IMR-90 (cell line): ENCODE measurements at regions not wholly inside any gene's neighbourhood (a gene's known extent, or its start where the extent isn't known, plus 50 kb on each side); places are given as distances from the start of the nearest gene placed in this dataset.

Source experiments
- ATAC-seq: fragments of 200-7000 bp; cut with Tn5 transposase; 2 replicates; pipeline ENCODE4 v1.9.1; 2020; ENCODE audit warnings: low read depth, mild to moderate bottlenecking, moderate library complexity
- BruUV-seq: library from RNA; stranded (reverse); fragments of 400-500 nt; replicated peaks from 2 replicates; lab custom pipeline; 2021; lab: Mats Ljungman, UMichigan
- CTCF ChIA-PET: fragments of 300-600 bp; formaldehyde crosslinking; extraction: SDS; loops from one replicate; lab custom pipeline; 2021; ENCODE audit warnings: antibody characterized with exemption; lab: Yijun Ruan, JAX
- POLR2A ChIA-PET: fragments of 300-600 bp; sonication (Branson Sonifier 250); formaldehyde crosslinking; loops from one replicate; lab custom pipeline; 2022; ENCODE audit warnings: antibody characterized with exemption; ENCODE audit not compliant: unreplicated experiment; lab: Charles Lee
- DNase-seq: peaks from one replicate; pipeline ENCODE4 v3.0.0; 2013
- H2AFZ ChIP-seq: replicated peaks from 2 replicates; pipeline ENCODE3; 2013; ENCODE audit warnings: low read length, mild to moderate bottlenecking; ENCODE audit not compliant: poor library complexity
- H2AK5ac ChIP-seq: 2 replicates; pipeline ENCODE4 v1.6.1; 2013; ENCODE audit warnings: low read depth, low read length, inconsistent platforms
- H2AK9ac ChIP-seq: replicated peaks from 2 replicates; pipeline ENCODE3; 2013; ENCODE audit warnings: mild to moderate bottlenecking, low read depth, low read length, moderate library complexity; ENCODE audit not compliant: poor library complexity
- H2BK120ac ChIP-seq: 2 replicates; pipeline ENCODE4 v1.6.1; 2013; ENCODE audit warnings: low read depth, low read length, inconsistent platforms
- H2BK15ac ChIP-seq: 3 replicates; pipeline ENCODE4 v1.6.1; 2013; ENCODE audit warnings: low read depth, low read length, inconsistent platforms
- H2BK20ac ChIP-seq: 2 replicates; pipeline ENCODE4 v1.6.1; 2013; ENCODE audit warnings: low read depth, mild to moderate bottlenecking, inconsistent platforms, low read length, moderate library complexity
- H2BK5ac ChIP-seq: 2 replicates; pipeline ENCODE4 v1.6.1; 2013; ENCODE audit warnings: mild to moderate bottlenecking, low read depth, low read length, inconsistent platforms; ENCODE audit not compliant: poor library complexity, severe bottlenecking
- H3K14ac ChIP-seq: replicated peaks from 2 replicates; pipeline ENCODE4 v1.6.1; 2013; ENCODE audit warnings: low read depth, low read length, inconsistent platforms
- H3K18ac ChIP-seq: 2 replicates; pipeline ENCODE4 v1.6.1; 2013; ENCODE audit warnings: low read depth, low read length, control low read depth
- H3K23ac ChIP-seq: 2 replicates; pipeline ENCODE4 v1.6.1; 2013; ENCODE audit warnings: low read depth, low read length, inconsistent platforms
- H3K27ac ChIP-seq: 2 replicates; pipeline ENCODE4 v1.5.1; 2013; ENCODE audit warnings: mild to moderate bottlenecking, control low read depth, low read length; ENCODE audit not compliant: insufficient read depth
- H3K27me3 ChIP-seq: 2 replicates; pipeline ENCODE4 v1.6.1; 2013; ENCODE audit warnings: low read length; ENCODE audit not compliant: control insufficient read depth, insufficient read depth
- H3K36me3 ChIP-seq: 2 replicates; pipeline ENCODE4 v1.6.1; 2013; ENCODE audit warnings: low read length, mixed read lengths; ENCODE audit not compliant: control insufficient read depth, insufficient read depth
- H3K4ac ChIP-seq: 2 replicates; pipeline ENCODE4 v1.6.1; 2013; ENCODE audit warnings: low read depth, low read length, inconsistent platforms
- H3K4me1 ChIP-seq: 2 replicates; pipeline ENCODE4 v1.6.1; 2013; ENCODE audit warnings: low read length, mixed read lengths; ENCODE audit not compliant: control insufficient read depth, insufficient read depth
- H3K4me2 ChIP-seq: 2 replicates; pipeline ENCODE4 v1.6.1; 2013; ENCODE audit warnings: low read depth, mild to moderate bottlenecking, control low read depth, low read length, moderate library complexity
- H3K4me3 ChIP-seq: 2 replicates; pipeline ENCODE4 v1.5.1; 2013; ENCODE audit warnings: low read depth, mild to moderate bottlenecking, control low read depth, low read length, moderate library complexity; ENCODE audit not compliant: insufficient read depth
- H3K56ac ChIP-seq: 2 replicates; pipeline ENCODE4 v1.6.1; 2013; ENCODE audit warnings: low read length, inconsistent platforms; ENCODE audit not compliant: insufficient read depth; ENCODE audit errors: extremely low read depth
- H3K79me1 ChIP-seq, 2 experiments: 2 replicates each; pipeline ENCODE4 v1.6.1; 2013; ENCODE audit warnings: low read length in 2 of 2, inconsistent platforms in 1 of 2, low read depth in 1 of 2
- H3K9ac ChIP-seq: 2 replicates; pipeline ENCODE4 v1.6.1; 2013; ENCODE audit warnings: low read depth, low read length, control low read depth
- H3K9me1 ChIP-seq: 2 replicates; pipeline ENCODE4 v1.6.1; 2013; ENCODE audit warnings: low read length, inconsistent platforms; ENCODE audit not compliant: insufficient read depth
- H3K9me3 ChIP-seq: 2 replicates; pipeline ENCODE4 v1.6.1; 2013; ENCODE audit warnings: low read length; ENCODE audit not compliant: control insufficient read depth, insufficient read depth
- H4K20me1 ChIP-seq: 2 replicates; pipeline ENCODE4 v1.6.1; 2013; ENCODE audit warnings: low read length, inconsistent platforms; ENCODE audit not compliant: insufficient read depth
- H4K5ac ChIP-seq: 2 replicates; pipeline ENCODE4 v1.6.1; 2013; ENCODE audit warnings: mild to moderate bottlenecking, low read depth, low read length, control low read depth
- H4K8ac ChIP-seq, 2 experiments: 2 replicates each; pipeline ENCODE4 v1.6.1; 2013; ENCODE audit warnings: low read depth in 2 of 2, low read length in 2 of 2, control low read depth in 1 of 2, inconsistent platforms in 1 of 2
- H4K91ac ChIP-seq: 2 replicates; pipeline ENCODE4 v1.6.1; 2013; ENCODE audit warnings: low read depth, low read length, inconsistent platforms; ENCODE audit not compliant: insufficient read depth
- BHLHE40 ChIP-seq: fragments of 150-350 bp; IDR thresholded peaks from 2 replicates; pipeline ENCODE4 v1.6.1; 2016; ENCODE audit warnings: mild to moderate bottlenecking, low read depth, low read length
- CEBPB ChIP-seq: IDR thresholded peaks from 2 replicates; pipeline ENCODE4 v1.6.1; 2012; ENCODE audit warnings: low read depth, low read length, improper control_type of control experiment
- CHD1 ChIP-seq: IDR thresholded peaks from 2 replicates; pipeline ENCODE4 v1.6.1; 2012; ENCODE audit warnings: low read depth, low read length, improper control_type of control experiment
- FOS ChIP-seq: fragments of 150-350 bp; IDR thresholded peaks from 2 replicates; pipeline ENCODE4 v1.6.1; 2016; ENCODE audit warnings: low read depth, low read length
- MAFK ChIP-seq: IDR thresholded peaks from 2 replicates; pipeline ENCODE4 v1.6.1; 2012; ENCODE audit warnings: low read depth, low read length, improper control_type of control experiment
- MAZ ChIP-seq: IDR thresholded peaks from 2 replicates; pipeline ENCODE4 v1.6.1; 2012; ENCODE audit warnings: low read depth, mild to moderate bottlenecking, low read length, improper control_type of control experiment, moderate library complexity, borderline replicate concordance
- MXI1 ChIP-seq: IDR thresholded peaks from 2 replicates; pipeline ENCODE4 v1.6.1; 2012; ENCODE audit warnings: low read depth, mild to moderate bottlenecking, low read length, moderate library complexity, borderline replicate concordance
- NFE2L2 ChIP-seq: fragments of 150-350 bp; IDR thresholded peaks from 2 replicates; pipeline ENCODE4 v1.6.1; 2016; ENCODE audit warnings: low read depth, mild to moderate bottlenecking, low read length
- POLR2A ChIP-seq: IDR thresholded peaks from 2 replicates; pipeline ENCODE4 v1.6.1; 2012; ENCODE audit warnings: mild to moderate bottlenecking, low read depth, low read length
- RAD21 ChIP-seq: IDR thresholded peaks from 2 replicates; pipeline ENCODE4 v1.6.1; 2012; ENCODE audit warnings: low read length, improper control_type of control experiment
- RCOR1 ChIP-seq: IDR thresholded peaks from 2 replicates; pipeline ENCODE4 v1.6.1; 2012; ENCODE audit warnings: mild to moderate bottlenecking, low read length, improper control_type of control experiment; ENCODE audit not compliant: insufficient replicate concordance
- RFX5 ChIP-seq: IDR thresholded peaks from 2 replicates; pipeline ENCODE4 v1.8.0; 2012; ENCODE audit warnings: low read depth, mild to moderate bottlenecking, low read length, moderate library complexity
- SMC3 ChIP-seq: fragments of 150-350 bp; IDR thresholded peaks from 2 replicates; pipeline ENCODE4 v1.6.1; 2016; ENCODE audit warnings: low read depth, mild to moderate bottlenecking, antibody characterized with exemption, low read length, moderate library complexity
- WGBS, 2 experiments: methylation state at CpG; one replicate each; pipeline versions ENCODE4 v1.1.5 to v1.1.7; 2013; ENCODE audit warnings: missing lambda C conversion rate in 2 of 2; ENCODE audit not compliant: insufficient read length in 1 of 2; ENCODE audit errors: extremely low coverage in 2 of 2; 5-methylcytosine and 5-hydroxymethylcytosine counted together
- dilution Hi-C: fragments of 300-500 bp; cut with HindIII; formaldehyde crosslinking; loops from one replicate; pipeline ENCODE4 v1.14.3; 2018; ENCODE audit warnings: low sequenced_read_pairs; ENCODE audit not compliant: unreplicated experiment
- in situ Hi-C: fragments of 300-500 bp; cut with MboI; formaldehyde crosslinking; loops from 3 replicates; pipeline ENCODE4 v1.14.3; 2019; ENCODE audit warnings: low sequenced_read_pairs, inconsistent platforms, mixed read lengths
- intact Hi-C: fragments of 100-400 bp; cut with micrococcal nuclease; formaldehyde crosslinking; loops from 2 replicates; pipeline ENCODE4 v1.10.0; 2022
- TF ChIP-seq, protein P1 (sequence below): fragments of 150-350 bp; IDR thresholded peaks from 2 replicates; pipeline ENCODE4 v1.6.1; 2017; ENCODE audit warnings: mild to moderate bottlenecking, antibody characterized with exemption, low read length, low read depth
- TF ChIP-seq, protein P2 (sequence below): fragments of 150-350 bp; IDR thresholded peaks from 2 replicates; pipeline ENCODE4 v1.6.1; 2016; ENCODE audit warnings: low read depth, mild to moderate bottlenecking, low read length, moderate library complexity, borderline replicate concordance
- TF ChIP-seq, protein P3 (sequence below): conservative IDR thresholded peaks from 2 replicates; pipeline ENCODE4 v1.5.1; 2012; ENCODE audit warnings: mild to moderate bottlenecking, low read depth, low read length, improper control_type of control experiment

DNA sequence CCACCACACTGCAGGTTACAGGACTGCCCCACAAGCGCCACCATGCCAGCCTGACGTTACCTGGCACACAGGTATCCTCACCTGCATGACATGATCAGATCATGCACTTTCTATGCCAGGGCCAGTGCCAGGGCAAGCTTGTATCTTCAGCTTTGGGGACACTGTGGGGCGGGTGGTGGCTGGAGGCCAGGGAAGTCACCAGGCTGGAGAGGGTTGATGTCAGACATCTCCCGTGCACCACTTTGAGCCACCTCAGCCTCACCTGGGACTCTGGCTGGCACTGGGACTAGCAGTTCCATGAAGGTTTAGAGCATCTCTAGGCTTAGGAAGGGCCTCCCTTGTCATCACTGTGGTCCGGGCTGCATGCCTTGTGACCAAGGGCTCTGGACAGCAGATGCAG lies 97.2 kb downstream of the WTIP start:
- Histone ChIP-seq H3K23ac (no peak overlapping the region), H3K4me2 (no peak overlapping the region), H3K9me1 (no peaks in the 10 kb centered on the region), H3K4ac (no peak overlapping the region), H4K5ac (no peak overlapping the region), H4K91ac (no peak overlapping the region), H2AK9ac (no peak overlapping the region), H2BK20ac (no peak overlapping the region), H3K18ac (no peak overlapping the region), H3K56ac (no peak overlapping the region), H3K27me3 (no peaks in the 10 kb centered on the region), H3K27ac (no peak overlapping the region), H3K79me1 (no peaks in the 10 kb centered on the region), H3K4me1 (no peaks in the 10 kb centered on the region), H3K14ac (no peak overlapping the region), H3K9ac (no peak overlapping the region), H2AFZ (no peak overlapping the region), H4K8ac (no peak overlapping the region), H3K36me3 (no peaks in the 10 kb centered on the region), H2BK15ac (no peak overlapping the region), H3K9me3 (peaks cover 2% of the 10 kb centered on the region; the same call in 1 of the 2 replicates), H2AK5ac (no peak overlapping the region), H3K4me3 (no peak overlapping the region), H2BK5ac (no peak overlapping the region), H4K20me1 (no peaks in the 10 kb centered on the region), H2BK120ac (no peak overlapping the region)
- no TSS peak for BruUV-seq
- DNase-seq (no peak), ATAC-seq (no peak)
- CTCF ChIA-PET = no interaction called here
- intact Hi-C loops = no loop called here
- POLR2A ChIA-PET = no interaction called here
- TF ChIP-seq MAFK (no peak), MXI1 (no peak), SMC3 (no peak), NFE2L2 (no peak), CHD1 (no peak), FOS (no peak), RFX5 (no peak), POLR2A (no peak), CEBPB (no peak), BHLHE40 (no peak), RCOR1 (no peak), MAZ (no peak), RAD21 (no peak)
- TF ChIP-seq, protein P1, sequence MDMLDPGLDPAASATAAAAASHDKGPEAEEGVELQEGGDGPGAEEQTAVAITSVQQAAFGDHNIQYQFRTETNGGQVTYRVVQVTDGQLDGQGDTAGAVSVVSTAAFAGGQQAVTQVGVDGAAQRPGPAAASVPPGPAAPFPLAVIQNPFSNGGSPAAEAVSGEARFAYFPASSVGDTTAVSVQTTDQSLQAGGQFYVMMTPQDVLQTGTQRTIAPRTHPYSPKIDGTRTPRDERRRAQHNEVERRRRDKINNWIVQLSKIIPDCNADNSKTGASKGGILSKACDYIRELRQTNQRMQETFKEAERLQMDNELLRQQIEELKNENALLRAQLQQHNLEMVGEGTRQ = no peak
- TF ChIP-seq, protein P2, sequence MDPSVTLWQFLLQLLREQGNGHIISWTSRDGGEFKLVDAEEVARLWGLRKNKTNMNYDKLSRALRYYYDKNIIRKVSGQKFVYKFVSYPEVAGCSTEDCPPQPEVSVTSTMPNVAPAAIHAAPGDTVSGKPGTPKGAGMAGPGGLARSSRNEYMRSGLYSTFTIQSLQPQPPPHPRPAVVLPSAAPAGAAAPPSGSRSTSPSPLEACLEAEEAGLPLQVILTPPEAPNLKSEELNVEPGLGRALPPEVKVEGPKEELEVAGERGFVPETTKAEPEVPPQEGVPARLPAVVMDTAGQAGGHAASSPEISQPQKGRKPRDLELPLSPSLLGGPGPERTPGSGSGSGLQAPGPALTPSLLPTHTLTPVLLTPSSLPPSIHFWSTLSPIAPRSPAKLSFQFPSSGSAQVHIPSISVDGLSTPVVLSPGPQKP = no peak
- TF ChIP-seq, protein P3, sequence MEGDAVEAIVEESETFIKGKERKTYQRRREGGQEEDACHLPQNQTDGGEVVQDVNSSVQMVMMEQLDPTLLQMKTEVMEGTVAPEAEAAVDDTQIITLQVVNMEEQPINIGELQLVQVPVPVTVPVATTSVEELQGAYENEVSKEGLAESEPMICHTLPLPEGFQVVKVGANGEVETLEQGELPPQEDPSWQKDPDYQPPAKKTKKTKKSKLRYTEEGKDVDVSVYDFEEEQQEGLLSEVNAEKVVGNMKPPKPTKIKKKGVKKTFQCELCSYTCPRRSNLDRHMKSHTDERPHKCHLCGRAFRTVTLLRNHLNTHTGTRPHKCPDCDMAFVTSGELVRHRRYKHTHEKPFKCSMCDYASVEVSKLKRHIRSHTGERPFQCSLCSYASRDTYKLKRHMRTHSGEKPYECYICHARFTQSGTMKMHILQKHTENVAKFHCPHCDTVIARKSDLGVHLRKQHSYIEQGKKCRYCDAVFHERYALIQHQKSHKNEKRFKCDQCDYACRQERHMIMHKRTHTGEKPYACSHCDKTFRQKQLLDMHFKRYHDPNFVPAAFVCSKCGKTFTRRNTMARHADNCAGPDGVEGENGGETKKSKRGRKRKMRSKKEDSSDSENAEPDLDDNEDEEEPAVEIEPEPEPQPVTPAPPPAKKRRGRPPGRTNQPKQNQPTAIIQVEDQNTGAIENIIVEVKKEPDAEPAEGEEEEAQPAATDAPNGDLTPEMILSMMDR = no peak
- WGBS, 2 experiments = 74% methylated on average over 2 of the region's 5 CpGs; no CpG with 5 or more reads in 1 of the 2 experiments
- dilution Hi-C loops = no loop called here
- in situ Hi-C loops = no loop called here
